MM.1S (cell line): ENCODE measurements at regions not wholly inside any gene's neighbourhood (a gene's known extent, or its start where the extent isn't known, plus 50 kb on each side); places are given as distances from the start of the nearest gene placed in this dataset.

Experiments used
- DNase-seq: peaks from one replicate; pipeline ENCODE4 v3.0.0-alpha.2; 2015
- H2AFZ ChIP-seq: fragments of 300-600 bp; sonication (generic); 2 replicates; pipeline ENCODE4 v1.6.0; 2016; ENCODE audit warnings: antibody characterized with exemption, low read length
- H3F3A ChIP-seq: fragments of 300-600 bp; sonication (generic); 2 replicates; pipeline ENCODE4 v1.6.1; 2016; ENCODE audit warnings: mild to moderate bottlenecking, antibody characterized with exemption, low read length, moderate library complexity, mixed read lengths; ENCODE audit not compliant: insufficient read depth
- H3K27ac ChIP-seq: fragments of 300-600 bp; sonication (generic); 2 replicates; pipeline ENCODE4 v1.5.1; 2016; ENCODE audit warnings: mild to moderate bottlenecking, low read length
- H3K27me3 ChIP-seq: fragments of 300-600 bp; sonication (generic); replicated peaks from 2 replicates; pipeline ENCODE4 v1.6.0; 2016; ENCODE audit warnings: low read length; ENCODE audit not compliant: insufficient read depth
- H3K36me3 ChIP-seq: fragments of 300-600 bp; sonication (generic); replicated peaks from 2 replicates; pipeline ENCODE4 v1.6.1; 2016; ENCODE audit warnings: mild to moderate bottlenecking, low read length, mixed read lengths; ENCODE audit not compliant: insufficient read depth
- H3K4me1 ChIP-seq: fragments of 300-600 bp; sonication (generic); 2 replicates; pipeline ENCODE4 v1.6.1; 2016; ENCODE audit warnings: low read length, mixed read lengths
- H3K4me2 ChIP-seq: fragments of 300-600 bp; sonication (generic); 2 replicates; pipeline ENCODE4 v1.6.0; 2016; ENCODE audit warnings: low read depth, low read length
- H3K4me3 ChIP-seq: fragments of 300-600 bp; sonication (generic); 2 replicates; pipeline ENCODE4 v1.5.1; 2016; ENCODE audit warnings: low read length, mixed read lengths
- H3K79me2 ChIP-seq: fragments of 300-600 bp; sonication (generic); 2 replicates; pipeline ENCODE4 v1.6.1; 2016; ENCODE audit warnings: mixed run types, low read length, mixed read lengths
- H3K9ac ChIP-seq: fragments of 300-600 bp; sonication (generic); 2 replicates; pipeline ENCODE4 v1.6.1; 2016; ENCODE audit warnings: low read length, mixed read lengths
- H3K9me2 ChIP-seq: fragments of 300-600 bp; sonication (generic); replicated peaks from 2 replicates; pipeline ENCODE4 v1.6.1; 2016; ENCODE audit warnings: mild to moderate bottlenecking, low read length, mixed read lengths; ENCODE audit not compliant: insufficient read depth
- H3K9me3 ChIP-seq: fragments of 300-600 bp; sonication (generic); replicated peaks from 2 replicates; pipeline ENCODE4 v1.6.1; 2016; ENCODE audit warnings: mild to moderate bottlenecking, low read length, mixed read lengths; ENCODE audit not compliant: insufficient read depth
- H4K20me1 ChIP-seq: fragments of 300-600 bp; sonication (generic); 2 replicates; pipeline ENCODE4 v1.6.1; 2016; ENCODE audit warnings: mild to moderate bottlenecking, low read length, moderate library complexity, mixed read lengths; ENCODE audit not compliant: insufficient read depth
- EZH2 ChIP-seq: fragments of 300-600 bp; sonication (generic); optimal IDR thresholded peaks from 2 replicates; pipeline ENCODE3; 2017; ENCODE audit warnings: low read depth, mild to moderate bottlenecking, antibody characterized with exemption, low read length, mixed read lengths
- EZH2phosphoT487 ChIP-seq: fragments of 300-600 bp; sonication (generic); IDR thresholded peaks from 2 replicates; pipeline ENCODE4 v1.6.1; 2018; ENCODE audit warnings: antibody characterized with exemption, low read length
- TF ChIP-seq, protein P1 (sequence below): fragments of 300-600 bp; sonication (generic); IDR thresholded peaks from 2 replicates; pipeline ENCODE4 v1.5.1; 2016; ENCODE audit warnings: antibody characterized with exemption, low read length, mixed read lengths

DNA sequence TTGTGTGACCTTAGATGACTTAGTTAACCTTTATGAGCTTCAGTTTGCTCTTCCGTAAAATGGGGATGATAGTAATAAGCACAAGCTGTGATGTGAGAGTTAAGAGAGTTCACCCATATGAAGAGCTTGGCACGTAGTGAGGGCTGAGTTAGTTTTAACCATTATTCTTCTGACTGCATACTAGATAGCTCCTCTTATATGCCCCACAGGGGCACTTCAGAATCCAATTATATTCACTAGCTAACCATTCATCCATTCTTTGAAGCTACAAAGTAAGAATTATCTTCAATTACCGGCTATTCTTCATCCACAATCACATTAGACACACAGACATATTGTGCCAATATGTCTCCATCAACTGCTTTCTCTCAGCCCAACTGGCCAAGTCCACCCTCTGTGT, 159.0 kb upstream of the STT3B start:
- H3K4me1 ChIP-seq: no peaks in the 10 kb centered on the region
- H3K79me2 ChIP-seq: no peaks in the 10 kb centered on the region

DNA sequence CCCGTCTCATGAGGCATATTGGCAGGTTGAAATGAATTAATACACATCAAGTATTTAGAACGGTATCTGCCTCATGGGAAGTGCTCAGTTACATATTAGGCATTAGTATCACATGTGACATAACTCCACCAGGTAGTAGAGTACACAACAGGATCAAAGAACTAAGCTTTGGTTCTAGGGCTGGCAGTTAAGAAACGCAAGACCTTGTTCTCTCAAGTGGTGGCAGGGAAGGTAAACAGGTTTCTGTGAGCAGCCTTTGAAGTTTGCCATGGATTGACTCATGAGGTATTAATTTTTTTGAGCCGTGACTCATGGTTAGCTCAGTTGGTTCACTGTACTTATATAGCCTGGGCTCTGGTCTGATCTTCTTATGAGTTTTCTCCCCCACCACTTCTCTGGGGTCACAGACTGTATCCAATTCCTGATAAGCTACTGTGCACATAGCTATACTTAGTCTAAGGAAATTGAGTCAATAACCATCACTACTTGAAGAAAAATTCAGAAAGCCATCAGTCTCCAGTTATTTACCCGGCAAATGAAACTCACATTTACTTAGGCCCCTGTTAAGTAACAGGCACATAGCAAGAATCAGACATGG, 155.6 kb upstream of the STT3B start:
- Histone ChIP-seq H4K20me1 (no peaks in the 10 kb centered on the region), H2AFZ (no peak overlapping the region), H3K9ac (no peak overlapping the region), H3K27ac (no peak overlapping the region), H3K4me1 (no peaks in the 10 kb centered on the region), H3K9me2 (no peaks in the 10 kb centered on the region), H3K36me3 (no peaks in the 10 kb centered on the region), H3K79me2 (no peaks in the 10 kb centered on the region), H3K4me3 (no peak overlapping the region), H3K9me3 (no peaks in the 10 kb centered on the region), H3K4me2 (no peak overlapping the region), H3K27me3 (no peaks in the 10 kb centered on the region), H3F3A (no peaks in the 10 kb centered on the region)
- DNase-seq: no peak
- TF ChIP-seq, protein P1, sequence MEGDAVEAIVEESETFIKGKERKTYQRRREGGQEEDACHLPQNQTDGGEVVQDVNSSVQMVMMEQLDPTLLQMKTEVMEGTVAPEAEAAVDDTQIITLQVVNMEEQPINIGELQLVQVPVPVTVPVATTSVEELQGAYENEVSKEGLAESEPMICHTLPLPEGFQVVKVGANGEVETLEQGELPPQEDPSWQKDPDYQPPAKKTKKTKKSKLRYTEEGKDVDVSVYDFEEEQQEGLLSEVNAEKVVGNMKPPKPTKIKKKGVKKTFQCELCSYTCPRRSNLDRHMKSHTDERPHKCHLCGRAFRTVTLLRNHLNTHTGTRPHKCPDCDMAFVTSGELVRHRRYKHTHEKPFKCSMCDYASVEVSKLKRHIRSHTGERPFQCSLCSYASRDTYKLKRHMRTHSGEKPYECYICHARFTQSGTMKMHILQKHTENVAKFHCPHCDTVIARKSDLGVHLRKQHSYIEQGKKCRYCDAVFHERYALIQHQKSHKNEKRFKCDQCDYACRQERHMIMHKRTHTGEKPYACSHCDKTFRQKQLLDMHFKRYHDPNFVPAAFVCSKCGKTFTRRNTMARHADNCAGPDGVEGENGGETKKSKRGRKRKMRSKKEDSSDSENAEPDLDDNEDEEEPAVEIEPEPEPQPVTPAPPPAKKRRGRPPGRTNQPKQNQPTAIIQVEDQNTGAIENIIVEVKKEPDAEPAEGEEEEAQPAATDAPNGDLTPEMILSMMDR: no peak
- TF ChIP-seq EZH2: no peak

More for the DNA sequence above, 159.0 kb upstream of the STT3B start:
- H3K36me3 ChIP-seq: no peaks in the 10 kb centered on the region
- H4K20me1 ChIP-seq: no peaks in the 10 kb centered on the region
- H3K9ac ChIP-seq: no peak overlapping the region
- DNase-seq: no peak
- H3K9me3 ChIP-seq: no peaks in the 10 kb centered on the region
- no peak overlapping the region for H2AFZ ChIP-seq
- no peaks in the 10 kb centered on the region for H3K9me2 ChIP-seq
- no peak overlapping the region for H3K4me3 ChIP-seq
- no peak overlapping the region for H3K4me2 ChIP-seq
- H3K27me3 ChIP-seq: no peaks in the 10 kb centered on the region
- TF ChIP-seq EZH2phosphoT487 (no peak), EZH2 (no peak)
- TF ChIP-seq, protein P1: no peak
- no peaks in the 10 kb centered on the region for H3F3A ChIP-seq
- no peak overlapping the region for H3K27ac ChIP-seq

DNA sequence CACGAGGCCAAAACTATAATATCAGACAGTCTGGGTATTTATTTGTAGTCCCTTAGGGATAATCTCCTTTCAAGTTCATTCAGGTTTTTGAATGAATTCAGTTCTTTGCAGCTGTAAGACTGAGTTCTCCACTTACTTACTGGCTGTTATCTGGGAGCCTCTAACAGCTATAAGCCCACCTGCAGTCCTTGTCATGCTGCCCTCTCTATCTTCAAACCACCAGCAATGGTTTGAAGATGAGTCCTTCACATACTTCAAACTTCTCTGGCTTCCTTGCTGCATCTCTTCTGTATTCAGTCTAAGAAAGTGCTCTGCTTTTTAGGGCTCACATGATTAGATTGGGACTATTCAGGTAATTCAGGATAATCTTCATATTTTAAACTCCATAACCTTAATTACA, 154.5 kb upstream of the STT3B start:
- H3K4me3 ChIP-seq: no peak overlapping the region

More for the DNA sequence above, 154.5 kb upstream of the STT3B start:
- no peak overlapping the region for H3K4me2 ChIP-seq
- no peak overlapping the region for H3K27ac ChIP-seq
- H2AFZ ChIP-seq: no peak overlapping the region
- no peak for DNase-seq
- no peaks in the 10 kb centered on the region for H3F3A ChIP-seq
- no peak overlapping the region for H3K9ac ChIP-seq
- no peaks in the 10 kb centered on the region for H3K36me3 ChIP-seq
- H3K9me3 ChIP-seq: no peaks in the 10 kb centered on the region
- TF ChIP-seq EZH2phosphoT487 (no peak), EZH2 (no peak)
- TF ChIP-seq, protein P1: no peak
- H3K4me1 ChIP-seq: no peaks in the 10 kb centered on the region
- no peaks in the 10 kb centered on the region for H4K20me1 ChIP-seq
- H3K79me2 ChIP-seq: no peaks in the 10 kb centered on the region
- no peaks in the 10 kb centered on the region for H3K9me2 ChIP-seq
- H3K27me3 ChIP-seq: no peaks in the 10 kb centered on the region
